ENCODE measurements at regions not wholly inside any gene's neighbourhood (a gene's known extent, or its start where the extent isn't known, plus 50 kb on each side); places are given as distances from the start of the nearest gene placed in this dataset.
"Not testable (repeated sequence)": the region's sequence is repeated elsewhere in the genome, so short reads cannot be mapped to it uniquely, and the experiment has no call there.

GRCh38 chr5:44943647-44944046 is 134.9 kb downstream of the MRPS30 start:
- no peak for DNase-seq

- no peak for DNase-seq
These were observed 137.0 kb downstream of the MRPS30 start for GRCh38 chr5:44945743-44946142.

- no peak for DNase-seq
These were observed 140.9 kb downstream of the MRPS30 start for GRCh38 chr5:44949687-44950086.

GRCh38 chr5:44951371-44951770 is 142.6 kb downstream of the MRPS30 start:
- no peak for DNase-seq

GRCh38 chr5:44952376-44952775 is 143.6 kb downstream of the MRPS30 start:
- no peak for DNase-seq

- no peak for DNase-seq
These were observed 144.3 kb downstream of the MRPS30 start for GRCh38 chr5:44953078-44953477.

GRCh38 chr5:44958943-44959454 is 150.3 kb downstream of the MRPS30 start:
- DNase-seq, result not testable (repeated sequence)

- DNase-seq, result no peak
These were observed 161.1 kb downstream of the MRPS30 start for GRCh38 chr5:44969825-44970224.

- DNase-seq, result not testable (repeated sequence)
These were observed 162.2 kb downstream of the MRPS30 start for GRCh38 chr5:44970963-44971362.

GRCh38 chr5:44974813-44975212 is 166.1 kb downstream of the MRPS30 start:
- no peak for DNase-seq

- no peak for DNase-seq
These were observed 173.0 kb downstream of the MRPS30 start for GRCh38 chr5:44981708-44982107.

- DNase-seq, result no peak
These were observed 174.3 kb downstream of the MRPS30 start for GRCh38 chr5:44983006-44983405.

- DNase-seq, result no peak
These were observed 178.3 kb downstream of the MRPS30 start for GRCh38 chr5:44987026-44987425.

- no peak for DNase-seq
These were observed 182.9 kb downstream of the MRPS30 start for GRCh38 chr5:44991693-44992092.

- DNase-seq, result no peak
These were observed 184.5 kb downstream of the MRPS30 start for GRCh38 chr5:44993286-44993685.

GRCh38 chr5:44997506-44997905 is 188.8 kb downstream of the MRPS30 start:
- no peak for DNase-seq

- DNase-seq, result not testable (repeated sequence)
These were observed 198.4 kb downstream of the MRPS30 start for GRCh38 chr5:45007102-45007501.

GRCh38 chr5:45017568-45017967 is 208.8 kb downstream of the MRPS30 start:
- no peak for DNase-seq

GRCh38 chr5:45029553-45029952 is 220.8 kb downstream of the MRPS30 start:
- DNase-seq, result no peak

GRCh38 chr5:45035991-45036390 is 227.2 kb downstream of the MRPS30 start:
- no peak for DNase-seq

- no peak for DNase-seq
These were observed 229.2 kb downstream of the MRPS30 start for GRCh38 chr5:45037927-45038326.

GRCh38 chr5:45038366-45038987 is 229.7 kb downstream of the MRPS30 start:
- peak; percentile 48 for DNase-seq

GRCh38 chr5:45042283-45042682 is 233.5 kb downstream of the MRPS30 start:
- no peak for DNase-seq

- DNase-seq, result no peak
These were observed 248.8 kb downstream of the MRPS30 start for GRCh38 chr5:45057564-45057963.

- no peak for DNase-seq
These were observed 252.0 kb downstream of the MRPS30 start for GRCh38 chr5:45060724-45061123.
